SK-N-SH (cell line): ENCODE measurements at regions not wholly inside any gene's neighbourhood (a gene's known extent, or its start where the extent isn't known, plus 50 kb on each side); places are given as distances from the start of the nearest gene placed in this dataset.

Source experiments
- EP300 ChIP-seq, 2 experiments: IDR thresholded peaks; 2 replicates each; pipeline versions ENCODE4 v1.4.0 to v1.6.1; 2012; ENCODE audit warnings: borderline replicate concordance in 1 of 2, low read depth in 1 of 2, low read length in 1 of 2
- EZH2phosphoT487 ChIP-seq: fragments of 200-600 bp; sonication (generic); IDR thresholded peaks from 2 replicates; pipeline ENCODE4 v1.6.1; 2017; ENCODE audit warnings: low read depth, mixed run types, mild to moderate bottlenecking, antibody characterized with exemption, moderate library complexity, borderline replicate concordance
- GABPA ChIP-seq: IDR thresholded peaks from 2 replicates; pipeline ENCODE4 v1.4.0; 2012; ENCODE audit warnings: low read depth, mild to moderate bottlenecking
- RCOR1 ChIP-seq: fragments of 150-350 bp; IDR thresholded peaks from 2 replicates; pipeline ENCODE4 v1.6.1; 2017; ENCODE audit warnings: antibody characterized with exemption, low read length
- TAF1 ChIP-seq: IDR thresholded peaks from 2 replicates; pipeline ENCODE4 v1.6.1; 2012; ENCODE audit warnings: low read depth, mild to moderate bottlenecking, low read length, moderate library complexity, borderline replicate concordance
- TEAD4 ChIP-seq: IDR thresholded peaks from 2 replicates; pipeline ENCODE4 v1.4.0; 2012; ENCODE audit warnings: mild to moderate bottlenecking, borderline replicate concordance; ENCODE audit not compliant: insufficient read depth
- YY1 ChIP-seq: IDR thresholded peaks from 2 replicates; pipeline ENCODE4 v1.4.0; 2012; ENCODE audit warnings: low read depth, mild to moderate bottlenecking
- TF ChIP-seq, protein P1 (sequence below): fragments of 200-600 bp; sonication (generic); IDR thresholded peaks from 2 replicates; pipeline ENCODE4 v1.6.1; 2017; ENCODE audit warnings: antibody characterized with exemption, mild to moderate bottlenecking, moderate library complexity
- TF ChIP-seq, protein P2 (sequence below): IDR thresholded peaks from 2 replicates; pipeline ENCODE4 v1.4.0; 2012; ENCODE audit warnings: low read depth

DNA sequence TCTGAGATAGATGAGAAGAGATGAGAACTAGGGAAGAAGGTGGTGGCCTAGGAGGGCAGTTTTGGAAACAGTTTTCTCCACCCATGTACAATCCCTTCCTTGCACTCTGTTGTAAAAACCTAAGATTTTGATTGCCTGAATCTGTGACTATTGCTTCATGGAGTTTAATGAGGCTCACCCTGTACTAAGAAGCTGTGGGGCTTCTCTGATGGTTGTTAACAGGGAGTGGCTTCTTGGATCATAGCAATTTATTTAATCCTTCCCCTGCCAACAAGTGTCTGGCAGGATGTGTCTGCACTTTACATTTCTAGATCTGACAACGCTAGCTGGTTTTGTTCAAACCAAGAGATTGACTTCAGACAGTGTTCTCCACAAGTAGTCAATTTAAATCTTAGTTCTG lies 74.7 kb upstream of the C5orf46 start:
- no peak for TF ChIP-seq EP300 (IDR thresholded peaks at IDR 0.05; ENCODE audit: borderline replicate concordance in 1 of 2, low read depth in 1 of 2, low read length in 1 of 2)
- no peak for TF ChIP-seq TAF1
- TF ChIP-seq, protein P1, sequence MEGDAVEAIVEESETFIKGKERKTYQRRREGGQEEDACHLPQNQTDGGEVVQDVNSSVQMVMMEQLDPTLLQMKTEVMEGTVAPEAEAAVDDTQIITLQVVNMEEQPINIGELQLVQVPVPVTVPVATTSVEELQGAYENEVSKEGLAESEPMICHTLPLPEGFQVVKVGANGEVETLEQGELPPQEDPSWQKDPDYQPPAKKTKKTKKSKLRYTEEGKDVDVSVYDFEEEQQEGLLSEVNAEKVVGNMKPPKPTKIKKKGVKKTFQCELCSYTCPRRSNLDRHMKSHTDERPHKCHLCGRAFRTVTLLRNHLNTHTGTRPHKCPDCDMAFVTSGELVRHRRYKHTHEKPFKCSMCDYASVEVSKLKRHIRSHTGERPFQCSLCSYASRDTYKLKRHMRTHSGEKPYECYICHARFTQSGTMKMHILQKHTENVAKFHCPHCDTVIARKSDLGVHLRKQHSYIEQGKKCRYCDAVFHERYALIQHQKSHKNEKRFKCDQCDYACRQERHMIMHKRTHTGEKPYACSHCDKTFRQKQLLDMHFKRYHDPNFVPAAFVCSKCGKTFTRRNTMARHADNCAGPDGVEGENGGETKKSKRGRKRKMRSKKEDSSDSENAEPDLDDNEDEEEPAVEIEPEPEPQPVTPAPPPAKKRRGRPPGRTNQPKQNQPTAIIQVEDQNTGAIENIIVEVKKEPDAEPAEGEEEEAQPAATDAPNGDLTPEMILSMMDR: no peak
- TF ChIP-seq GABPA: no peak
- no peak for TF ChIP-seq TEAD4
- TF ChIP-seq, protein P2, sequence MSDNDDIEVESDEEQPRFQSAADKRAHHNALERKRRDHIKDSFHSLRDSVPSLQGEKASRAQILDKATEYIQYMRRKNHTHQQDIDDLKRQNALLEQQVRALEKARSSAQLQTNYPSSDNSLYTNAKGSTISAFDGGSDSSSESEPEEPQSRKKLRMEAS: no peak
- TF ChIP-seq YY1: no peak
- no peak for TF ChIP-seq RCOR1
- TF ChIP-seq EZH2phosphoT487: no peak
